ENCODE measurements at regions not wholly inside any gene's neighbourhood (a gene's known extent, or its start where the extent isn't known, plus 50 kb on each side); places are given as distances from the start of the nearest gene placed in this dataset.
"Not testable (repeated sequence)": the region's sequence is repeated elsewhere in the genome, so short reads cannot be mapped to it uniquely, and the experiment has no call there.

- no peaks in the 10 kb centered on the region for H3K4me1 ChIP-seq (ENCODE audit: control insufficient read depth, insufficient read depth, low read length, poor library complexity, severe bottlenecking)
- no peaks in the 10 kb centered on the region for H3K9me3 ChIP-seq (ENCODE audit: control insufficient read depth, low read length)
- no peak overlapping the region for H3K4me3 ChIP-seq (ENCODE audit: extremely low read depth, insufficient read depth, low read length, poor library complexity, severe bottlenecking)
- 90 to 100% methylated on average over 1 to 2 of the region's 3 CpGs for WGBS, 2 experiments (ENCODE audit: insufficient coverage in 2 of 2)
- no peak overlapping the region for H3K27ac ChIP-seq (ENCODE audit: low read depth, low read length, severe bottlenecking)
- H3K36me3 ChIP-seq (ENCODE audit: control insufficient read depth, insufficient read depth, low read length): no peaks in the 10 kb centered on the region
These were observed 268.0 kb downstream of the PTGER3 start for GRCh38 chr1:70779571-70779970.

DNA sequence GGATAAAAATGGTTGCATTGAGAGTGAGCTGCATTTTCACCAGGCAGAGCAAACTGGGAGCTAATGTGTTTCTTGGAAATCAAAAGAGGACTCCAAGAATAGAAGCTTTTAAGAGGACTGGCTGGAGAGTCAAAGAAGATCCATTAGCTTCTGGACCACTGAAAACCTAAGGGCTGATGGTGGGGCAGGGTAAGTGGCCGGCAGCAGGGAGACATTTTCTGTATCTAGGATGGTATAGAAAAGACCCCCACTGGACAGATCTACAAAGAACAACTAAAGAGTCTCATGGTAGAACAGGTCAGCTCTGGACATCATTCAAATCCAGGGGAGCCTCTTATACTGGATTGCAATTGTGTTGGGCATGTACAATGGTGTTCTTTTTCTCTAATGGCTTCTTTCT lies 262.3 kb downstream of the PTGER3 start:
- no peaks in the 10 kb centered on the region for H3K9me3 ChIP-seq (ENCODE audit: control insufficient read depth, low read length)
- WGBS, 2 experiments (ENCODE audit: insufficient coverage in 2 of 2): 83% methylated on average over 1 of the region's 1 CpG; no CpG with 5 or more reads in 1 of the 2 experiments
- no peak overlapping the region for H3K27ac ChIP-seq (ENCODE audit: low read depth, low read length, severe bottlenecking)
- no peak overlapping the region for H3K4me3 ChIP-seq (ENCODE audit: extremely low read depth, insufficient read depth, low read length, poor library complexity, severe bottlenecking)
- no peaks in the 10 kb centered on the region for H3K4me1 ChIP-seq (ENCODE audit: control insufficient read depth, insufficient read depth, low read length, poor library complexity, severe bottlenecking)
- no peaks in the 10 kb centered on the region for H3K36me3 ChIP-seq (ENCODE audit: control insufficient read depth, insufficient read depth, low read length)

- WGBS, 2 experiments (ENCODE audit: insufficient coverage in 2 of 2): 72 to 92% methylated on average over 3 of the region's 5 CpGs
These were observed 257.2 kb downstream of the PTGER3 start for GRCh38 chr1:70790232-70790923.

DNA sequence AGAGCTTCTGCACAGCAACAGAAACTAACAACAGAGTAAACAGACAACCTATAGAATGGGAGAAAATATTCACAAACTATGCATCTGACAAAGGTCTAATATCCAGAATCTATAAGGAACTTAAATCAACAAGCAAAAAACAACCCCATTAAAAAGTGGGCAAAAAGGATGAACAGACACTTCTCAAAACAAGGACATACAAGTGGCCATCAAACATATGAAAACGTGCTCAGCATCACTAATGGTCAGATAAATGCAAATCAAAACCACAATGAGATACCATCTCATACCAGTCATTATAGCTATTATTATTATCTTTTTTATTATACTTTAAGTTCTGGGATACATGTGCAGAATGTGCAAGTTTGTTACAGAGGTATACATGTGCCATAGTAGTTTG lies 252.6 kb downstream of the PTGER3 start:
- not testable (repeated sequence) for H3K36me3 ChIP-seq (ENCODE audit: control insufficient read depth, insufficient read depth, low read length); H3K4me1 ChIP-seq (ENCODE audit: control insufficient read depth, insufficient read depth, low read length, poor library complexity, severe bottlenecking); H3K9me3 ChIP-seq (ENCODE audit: control insufficient read depth, low read length); H3K4me3 ChIP-seq (ENCODE audit: extremely low read depth, insufficient read depth, low read length, poor library complexity, severe bottlenecking); H3K27ac ChIP-seq (ENCODE audit: low read depth, low read length, severe bottlenecking)
- 60% methylated on average over 1 of the region's 1 CpG; no CpG with 5 or more reads in 1 of the 2 experiments for WGBS, 2 experiments (ENCODE audit: insufficient coverage in 2 of 2)

More at GRCh38 chr1:70790232-70790923, 257.2 kb downstream of the PTGER3 start:
- Histone ChIP-seq H3K4me3 (ENCODE audit: extremely low read depth, insufficient read depth, low read length, poor library complexity, severe bottlenecking) (no peak overlapping the region), H3K36me3 (ENCODE audit: control insufficient read depth, insufficient read depth, low read length) (no peaks in the 10 kb centered on the region), H3K4me1 (ENCODE audit: control insufficient read depth, insufficient read depth, low read length, poor library complexity, severe bottlenecking) (no peaks in the 10 kb centered on the region), H3K9me3 (ENCODE audit: control insufficient read depth, low read length) (no peaks in the 10 kb centered on the region), H3K27ac (ENCODE audit: low read depth, low read length, severe bottlenecking) (no peak overlapping the region)

DNA sequence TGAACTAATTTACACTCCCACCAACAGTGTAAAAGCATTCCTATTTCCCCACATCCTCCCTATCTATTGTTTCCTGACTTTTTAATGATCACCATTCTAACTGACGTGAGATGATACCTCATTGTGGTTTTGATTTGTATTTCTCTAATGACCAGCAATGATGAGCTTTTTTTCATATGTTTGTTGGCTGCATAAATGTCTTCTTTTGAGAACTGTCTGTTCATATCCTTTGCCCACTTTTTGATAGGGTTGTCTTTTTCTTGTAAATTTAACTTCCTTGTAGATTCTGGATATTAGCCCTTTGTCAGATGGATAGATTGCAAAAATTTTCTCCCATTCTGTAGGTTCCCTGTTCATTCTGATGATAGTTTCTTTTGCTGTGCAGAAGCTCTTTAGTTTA lies 251.3 kb downstream of the PTGER3 start:
- not testable (repeated sequence) for H3K4me1 ChIP-seq (ENCODE audit: control insufficient read depth, insufficient read depth, low read length, poor library complexity, severe bottlenecking); H3K36me3 ChIP-seq (ENCODE audit: control insufficient read depth, insufficient read depth, low read length); H3K27ac ChIP-seq (ENCODE audit: low read depth, low read length, severe bottlenecking); H3K9me3 ChIP-seq (ENCODE audit: control insufficient read depth, low read length); H3K4me3 ChIP-seq (ENCODE audit: extremely low read depth, insufficient read depth, low read length, poor library complexity, severe bottlenecking)
- no CpG with 5 or more reads among the region's 1 CpG for WGBS, 2 experiments (ENCODE audit: insufficient coverage in 2 of 2)

DNA sequence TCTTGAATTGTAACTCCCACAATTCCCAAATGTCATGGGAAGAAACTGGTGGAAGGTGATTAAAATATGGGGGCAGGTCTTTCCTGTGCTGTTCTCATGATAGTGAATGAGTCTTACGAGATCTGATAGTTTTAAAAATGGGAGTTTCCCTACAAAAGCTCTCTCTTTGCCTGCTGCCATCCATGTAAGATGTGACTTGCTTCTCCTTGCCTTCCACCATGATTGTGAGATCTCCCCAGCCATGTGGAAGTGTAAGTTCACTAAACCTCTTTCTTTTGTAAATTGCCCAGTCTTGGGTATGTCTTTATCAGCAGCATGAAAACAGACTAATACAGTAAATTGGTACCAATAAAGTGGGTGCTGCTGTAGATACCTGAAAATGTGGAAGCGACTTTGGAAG lies 245.0 kb downstream of the PTGER3 start:
- H3K4me1 ChIP-seq (ENCODE audit: control insufficient read depth, insufficient read depth, low read length, poor library complexity, severe bottlenecking); H3K36me3 ChIP-seq (ENCODE audit: control insufficient read depth, insufficient read depth, low read length); H3K27ac ChIP-seq (ENCODE audit: low read depth, low read length, severe bottlenecking); H3K9me3 ChIP-seq (ENCODE audit: control insufficient read depth, low read length); H3K4me3 ChIP-seq (ENCODE audit: extremely low read depth, insufficient read depth, low read length, poor library complexity, severe bottlenecking): not testable (repeated sequence)
- 67 to 83% methylated on average over 1 to 2 of the region's 2 CpGs for WGBS, 2 experiments (ENCODE audit: insufficient coverage in 2 of 2)

DNA sequence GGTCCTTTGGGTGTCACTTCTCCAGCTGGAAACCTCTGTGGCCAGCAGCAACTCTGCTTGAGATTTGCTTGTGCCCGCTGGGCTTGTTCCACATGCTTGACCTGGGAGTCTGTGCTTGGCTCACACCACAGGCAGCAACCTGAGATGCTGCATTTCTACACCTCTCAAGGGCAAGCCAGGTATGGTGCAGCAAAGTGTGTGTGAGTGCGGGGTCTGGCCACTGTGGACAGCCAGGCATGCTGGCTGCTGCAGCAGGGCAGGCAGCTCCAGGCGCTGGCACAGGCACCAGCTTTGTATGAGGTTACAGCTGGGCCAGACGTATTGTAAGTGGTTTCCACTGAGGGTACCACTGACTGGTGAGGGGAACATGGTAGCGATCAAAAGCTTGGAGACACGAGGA lies 242.0 kb downstream of the PTGER3 start:
- Histone ChIP-seq H3K9me3 (ENCODE audit: control insufficient read depth, low read length) (no peaks in the 10 kb centered on the region), H3K27ac (ENCODE audit: low read depth, low read length, severe bottlenecking) (no peak overlapping the region), H3K36me3 (ENCODE audit: control insufficient read depth, insufficient read depth, low read length) (no peaks in the 10 kb centered on the region), H3K4me3 (ENCODE audit: extremely low read depth, insufficient read depth, low read length, poor library complexity, severe bottlenecking) (no peak overlapping the region), H3K4me1 (ENCODE audit: control insufficient read depth, insufficient read depth, low read length, poor library complexity, severe bottlenecking) (no peaks in the 10 kb centered on the region)
- WGBS, 2 experiments (ENCODE audit: insufficient coverage in 2 of 2): 91 to 94% methylated on average over 6 of the region's 6 CpGs

DNA sequence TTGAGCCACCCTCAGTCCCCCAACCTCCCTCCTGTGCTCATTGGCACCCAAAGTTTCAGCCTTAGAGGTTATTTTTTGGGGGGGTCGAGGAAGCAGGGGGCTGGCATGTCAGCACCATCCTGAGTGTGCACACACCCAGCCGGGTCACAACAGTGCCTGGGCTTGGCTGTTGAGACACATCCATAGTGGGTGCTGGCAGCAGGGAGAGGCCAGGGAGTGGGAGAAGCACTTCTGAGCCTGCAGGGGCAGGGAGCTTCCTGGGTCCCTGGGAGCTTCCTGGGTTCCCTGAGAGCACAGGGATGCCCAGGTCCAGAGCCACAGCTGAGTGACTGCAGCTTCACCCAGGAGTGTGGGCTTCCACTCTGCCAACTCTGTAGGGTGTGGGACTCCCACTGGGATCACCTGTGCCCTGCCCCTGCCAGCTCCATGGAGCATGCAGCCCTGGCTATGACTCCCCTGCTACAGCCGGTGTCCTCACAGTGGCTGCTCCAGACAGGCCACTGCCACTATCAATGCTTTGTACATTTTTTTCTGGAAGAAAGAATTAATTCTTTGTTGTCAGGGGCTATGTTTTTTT lies 240.4 kb downstream of the PTGER3 start:
- no peak overlapping the region for H3K4me3 ChIP-seq (ENCODE audit: extremely low read depth, insufficient read depth, low read length, poor library complexity, severe bottlenecking)
- no peaks in the 10 kb centered on the region for H3K4me1 ChIP-seq (ENCODE audit: control insufficient read depth, insufficient read depth, low read length, poor library complexity, severe bottlenecking)
- H3K27ac ChIP-seq (ENCODE audit: low read depth, low read length, severe bottlenecking): no peak overlapping the region
- H3K36me3 ChIP-seq (ENCODE audit: control insufficient read depth, insufficient read depth, low read length): no peaks in the 10 kb centered on the region
- 62 to 100% methylated on average over 1 to 3 of the region's 3 CpGs for WGBS, 2 experiments (ENCODE audit: insufficient coverage in 2 of 2)
- H3K9me3 ChIP-seq (ENCODE audit: control insufficient read depth, low read length): no peaks in the 10 kb centered on the region

DNA sequence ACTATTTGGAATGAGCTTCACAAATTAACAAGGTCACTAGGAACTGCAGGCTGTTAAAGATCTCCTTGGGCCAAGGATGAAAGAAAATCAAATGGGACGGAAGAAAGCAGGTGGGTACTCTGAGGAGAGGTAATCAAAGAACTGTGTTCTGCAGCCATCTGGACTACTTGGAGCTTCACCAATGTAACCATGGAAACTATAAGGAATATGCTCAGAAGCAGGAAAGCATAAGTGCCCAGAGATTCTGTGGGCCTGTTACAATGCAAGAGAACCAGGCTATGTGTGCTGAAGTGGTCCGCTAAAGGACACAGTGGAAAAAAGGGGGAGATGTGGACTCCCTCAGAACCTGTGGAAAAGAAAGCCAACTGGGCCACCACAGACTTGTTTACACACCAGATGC lies 238.5 kb downstream of the PTGER3 start:
- no peaks in the 10 kb centered on the region for H3K4me1 ChIP-seq (ENCODE audit: control insufficient read depth, insufficient read depth, low read length, poor library complexity, severe bottlenecking)
- H3K27ac ChIP-seq (ENCODE audit: low read depth, low read length, severe bottlenecking): no peak overlapping the region
- 89 to 94% methylated on average over 2 of the region's 2 CpGs for WGBS, 2 experiments (ENCODE audit: insufficient coverage in 2 of 2)

DNA sequence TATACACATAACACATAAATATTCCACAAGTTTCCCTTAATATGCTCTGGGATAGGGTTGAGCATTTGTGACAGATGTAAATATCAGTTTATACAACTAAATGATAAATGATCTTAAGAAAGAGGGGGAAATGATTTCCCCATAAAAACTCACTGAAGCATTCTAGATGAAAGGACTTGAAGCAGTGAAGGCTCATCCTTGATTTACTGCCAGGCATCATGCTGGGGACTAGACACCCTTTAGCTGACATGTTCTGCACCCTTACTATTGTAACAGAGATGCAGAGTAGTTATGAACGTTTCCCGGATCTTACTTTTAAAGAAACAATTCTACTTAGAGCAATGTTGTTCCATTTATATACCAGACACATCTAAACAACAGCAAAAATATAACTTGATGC lies 235.8 kb downstream of the PTGER3 start:
- no peak overlapping the region for H3K27ac ChIP-seq (ENCODE audit: low read depth, low read length, severe bottlenecking)
- 60% methylated on average over 1 of the region's 2 CpGs; no CpG with 5 or more reads in 1 of the 2 experiments for WGBS, 2 experiments (ENCODE audit: insufficient coverage in 2 of 2)
- no peaks in the 10 kb centered on the region for H3K9me3 ChIP-seq (ENCODE audit: control insufficient read depth, low read length)

More for the DNA sequence above, 238.5 kb downstream of the PTGER3 start:
- H3K9me3 ChIP-seq (ENCODE audit: control insufficient read depth, low read length): no peaks in the 10 kb centered on the region
- H3K36me3 ChIP-seq (ENCODE audit: control insufficient read depth, insufficient read depth, low read length): no peaks in the 10 kb centered on the region
- no peak overlapping the region for H3K4me3 ChIP-seq (ENCODE audit: extremely low read depth, insufficient read depth, low read length, poor library complexity, severe bottlenecking)

DNA sequence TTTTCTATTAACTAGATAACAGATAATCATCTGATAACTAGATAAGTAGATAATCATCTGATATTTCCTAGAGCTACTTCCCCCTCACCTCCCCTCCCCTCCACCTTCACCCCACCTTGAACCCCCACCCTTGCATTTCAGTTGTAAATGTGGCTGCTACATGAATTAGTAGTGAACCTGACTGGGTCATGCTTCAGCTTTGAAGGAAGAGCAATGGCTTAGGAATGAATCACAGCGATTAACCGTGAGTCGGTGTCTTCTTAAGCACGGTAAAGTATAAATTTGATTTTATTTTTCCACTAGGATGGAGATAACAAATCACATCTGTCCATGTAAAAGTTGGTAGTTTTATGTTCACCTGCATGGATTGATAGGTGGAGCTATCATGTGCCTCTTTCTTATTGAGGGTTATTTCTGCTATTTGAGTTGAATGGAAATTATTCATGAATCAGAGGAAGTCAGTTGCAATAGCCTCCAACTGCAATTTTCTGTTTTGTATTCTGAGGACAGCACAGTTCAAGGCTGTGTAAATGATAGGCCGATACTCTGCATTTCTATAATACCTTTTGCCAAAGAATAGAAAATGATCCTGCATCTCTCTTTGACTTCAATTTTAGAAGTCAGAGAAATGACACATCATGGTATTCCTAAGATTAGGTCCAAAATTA lies 235.0 kb downstream of the PTGER3 start:
- H3K4me3 ChIP-seq (ENCODE audit: extremely low read depth, insufficient read depth, low read length, poor library complexity, severe bottlenecking): no peak overlapping the region
- H3K4me1 ChIP-seq (ENCODE audit: control insufficient read depth, insufficient read depth, low read length, poor library complexity, severe bottlenecking): no peaks in the 10 kb centered on the region
- 50 to 80% methylated on average over 3 to 5 of the region's 5 CpGs for WGBS, 2 experiments (ENCODE audit: insufficient coverage in 2 of 2)
- no peaks in the 10 kb centered on the region for H3K9me3 ChIP-seq (ENCODE audit: control insufficient read depth, low read length)
- no peak overlapping the region for H3K27ac ChIP-seq (ENCODE audit: low read depth, low read length, severe bottlenecking)
- no peaks in the 10 kb centered on the region for H3K36me3 ChIP-seq (ENCODE audit: control insufficient read depth, insufficient read depth, low read length)

More for the DNA sequence above, 235.8 kb downstream of the PTGER3 start:
- no peaks in the 10 kb centered on the region for H3K36me3 ChIP-seq (ENCODE audit: control insufficient read depth, insufficient read depth, low read length)
- H3K4me3 ChIP-seq (ENCODE audit: extremely low read depth, insufficient read depth, low read length, poor library complexity, severe bottlenecking): no peak overlapping the region
- H3K4me1 ChIP-seq (ENCODE audit: control insufficient read depth, insufficient read depth, low read length, poor library complexity, severe bottlenecking): no peaks in the 10 kb centered on the region
